OCI-LY3 (cell line): ENCODE measurements at regions not wholly inside any gene's neighbourhood (a gene's known extent, or its start where the extent isn't known, plus 50 kb on each side); places are given as distances from the start of the nearest gene placed in this dataset.

Experiments
- H2AFZ ChIP-seq: fragments of 200-600, 300-600 bp; shearing (Covaris generic); 2 replicates; pipeline ENCODE4 v1.6.0; 2014; ENCODE audit warnings: antibody characterized with exemption, low read depth, low read length
- H3K27ac ChIP-seq: fragments of 200-600, 300-600 bp; sonication (generic); 2 replicates; pipeline ENCODE4 v1.5.1; 2014; ENCODE audit warnings: mild to moderate bottlenecking, low read length, moderate library complexity, mixed read lengths
- H3K27me3 ChIP-seq: fragments of 200-600, 300-600 bp; sonication (generic); 2 replicates; pipeline ENCODE4 v1.6.1; 2014; ENCODE audit warnings: low read depth, low read length, mixed read lengths
- H3K36me3 ChIP-seq: fragments of 200-600, 300-600 bp; sonication (generic); replicated peaks from 2 replicates; pipeline ENCODE3; 2014; ENCODE audit warnings: low read depth, low read length, mixed read lengths
- H3K4me1 ChIP-seq: fragments of 300-600, 200-600 bp; sonication (generic); 2 replicates; pipeline ENCODE4 v1.6.1; 2014; ENCODE audit warnings: low read length, mixed read lengths
- H3K4me2 ChIP-seq: fragments of 200-600, 300-600 bp; sonication (generic); 2 replicates; pipeline ENCODE4 v1.6.1; 2014; ENCODE audit warnings: low read length, mixed read lengths
- H3K4me3 ChIP-seq: fragments of 300-600, 200-600 bp; sonication (generic); 2 replicates; pipeline ENCODE4 v1.5.1; 2014; ENCODE audit warnings: antibody characterized with exemption, mild to moderate bottlenecking, low read length, moderate library complexity
- H3K79me2 ChIP-seq: fragments of 300-600, 200-600 bp; shearing (Covaris generic); 2 replicates; pipeline ENCODE4 v1.6.1; 2014; ENCODE audit warnings: mild to moderate bottlenecking, low read length, mixed read lengths
- H3K9ac ChIP-seq: fragments of 300-600, 200-600 bp; shearing (Covaris generic); 2 replicates; pipeline ENCODE4 v1.6.0; 2014; ENCODE audit warnings: mild to moderate bottlenecking, low read length, moderate library complexity
- H3K9me3 ChIP-seq: fragments of 200-600, 300-600 bp; shearing (Covaris generic); 2 replicates; pipeline ENCODE4 v1.6.1; 2014; ENCODE audit warnings: low read length, mixed read lengths; ENCODE audit not compliant: insufficient read depth
- H4K20me1 ChIP-seq: fragments of 200-600, 300-600 bp; sonication (generic); 2 replicates; pipeline ENCODE4 v1.6.1; 2016; ENCODE audit warnings: low read length, mixed read lengths; ENCODE audit not compliant: insufficient read depth
- EZH2phosphoT487 ChIP-seq: fragments of 200-600 bp; shearing (Covaris generic); IDR thresholded peaks from 2 replicates; pipeline ENCODE4 v1.6.1; 2018; ENCODE audit warnings: antibody characterized with exemption, mixed run types, low read depth
- TF ChIP-seq, protein P1 (sequence below): fragments of 200-600, 300-600 bp; sonication (generic); IDR thresholded peaks from 2 replicates; pipeline ENCODE4 v1.5.1; 2014; ENCODE audit warnings: antibody characterized with exemption, low read length, low read depth

DNA sequence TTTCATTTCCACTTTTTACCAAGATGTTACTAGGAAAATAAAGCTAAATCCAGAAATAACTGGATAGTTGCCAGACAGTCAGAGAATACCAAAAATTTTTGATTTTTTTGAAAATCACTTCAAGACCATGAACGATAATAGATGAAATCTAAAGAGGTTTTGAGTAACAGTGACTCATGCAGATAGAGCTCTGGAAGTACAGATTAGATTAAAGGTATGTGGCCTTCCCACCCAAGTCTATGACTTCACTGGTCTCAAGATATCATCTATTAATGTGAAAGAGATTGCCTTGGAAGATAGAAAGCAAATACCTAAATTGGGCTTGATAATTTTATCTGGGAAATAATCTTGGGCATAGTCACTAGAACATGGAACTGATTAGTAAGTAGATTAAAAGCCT is 415.9 kb downstream of the METTL15 start:
- H3K27ac ChIP-seq = no peak overlapping the region
- H3K4me3 ChIP-seq = no peak overlapping the region
- H4K20me1 ChIP-seq = no peaks in the 10 kb centered on the region
- H2AFZ ChIP-seq = no peak overlapping the region
- no peaks in the 10 kb centered on the region for H3K27me3 ChIP-seq
- no peak overlapping the region for H3K9ac ChIP-seq
- peaks cover 5% of the 10 kb centered on the region; the same call in 1 of the 2 replicates for H3K9me3 ChIP-seq
- H3K4me2 ChIP-seq = no peak overlapping the region
- no peaks in the 10 kb centered on the region for H3K4me1 ChIP-seq
- no peaks in the 10 kb centered on the region for H3K79me2 ChIP-seq
- TF ChIP-seq, protein P1, sequence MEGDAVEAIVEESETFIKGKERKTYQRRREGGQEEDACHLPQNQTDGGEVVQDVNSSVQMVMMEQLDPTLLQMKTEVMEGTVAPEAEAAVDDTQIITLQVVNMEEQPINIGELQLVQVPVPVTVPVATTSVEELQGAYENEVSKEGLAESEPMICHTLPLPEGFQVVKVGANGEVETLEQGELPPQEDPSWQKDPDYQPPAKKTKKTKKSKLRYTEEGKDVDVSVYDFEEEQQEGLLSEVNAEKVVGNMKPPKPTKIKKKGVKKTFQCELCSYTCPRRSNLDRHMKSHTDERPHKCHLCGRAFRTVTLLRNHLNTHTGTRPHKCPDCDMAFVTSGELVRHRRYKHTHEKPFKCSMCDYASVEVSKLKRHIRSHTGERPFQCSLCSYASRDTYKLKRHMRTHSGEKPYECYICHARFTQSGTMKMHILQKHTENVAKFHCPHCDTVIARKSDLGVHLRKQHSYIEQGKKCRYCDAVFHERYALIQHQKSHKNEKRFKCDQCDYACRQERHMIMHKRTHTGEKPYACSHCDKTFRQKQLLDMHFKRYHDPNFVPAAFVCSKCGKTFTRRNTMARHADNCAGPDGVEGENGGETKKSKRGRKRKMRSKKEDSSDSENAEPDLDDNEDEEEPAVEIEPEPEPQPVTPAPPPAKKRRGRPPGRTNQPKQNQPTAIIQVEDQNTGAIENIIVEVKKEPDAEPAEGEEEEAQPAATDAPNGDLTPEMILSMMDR = no peak
- peaks cover 7% of the 10 kb centered on the region for H3K36me3 ChIP-seq

- Histone ChIP-seq H3K79me2 (no peaks in the 10 kb centered on the region), H2AFZ (no peak overlapping the region), H3K27me3 (no peaks in the 10 kb centered on the region), H3K27ac (no peak overlapping the region), H3K4me3 (no peak overlapping the region), H3K9me3 (no peaks in the 10 kb centered on the region), H3K36me3 (no peaks in the 10 kb centered on the region), H3K4me1 (no peaks in the 10 kb centered on the region), H3K9ac (no peak overlapping the region), H4K20me1 (no peaks in the 10 kb centered on the region), H3K4me2 (no peak overlapping the region)
- no peak for TF ChIP-seq EZH2phosphoT487
- TF ChIP-seq, protein P1 = no peak
Observed at GRCh38 chr11:28521075-28521474, 412.9 kb downstream of the METTL15 start.

DNA sequence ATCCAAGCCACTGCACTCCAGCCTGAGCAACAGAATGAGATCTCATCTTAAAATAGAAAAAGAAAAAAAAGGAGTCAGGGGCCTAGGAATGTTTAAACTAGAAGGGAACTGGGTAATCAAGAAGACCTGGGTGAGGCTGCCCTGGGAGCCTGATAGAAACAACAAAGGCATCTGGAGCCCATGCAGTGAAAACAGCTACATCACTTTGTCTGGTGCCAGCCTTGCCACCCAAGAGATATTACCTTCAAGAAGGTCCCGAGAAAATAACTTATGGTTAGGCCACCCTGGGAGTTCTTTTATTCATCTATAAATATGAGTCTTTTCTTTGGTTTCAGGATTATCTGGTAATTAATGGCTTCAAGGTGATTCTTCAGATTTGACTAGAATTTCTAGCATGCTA is 412.1 kb downstream of the METTL15 start:
- Histone ChIP-seq H3K9ac (no peak overlapping the region), H4K20me1 (no peaks in the 10 kb centered on the region), H3K4me3 (no peak overlapping the region), H3K27me3 (no peaks in the 10 kb centered on the region), H2AFZ (no peak overlapping the region), H3K79me2 (no peaks in the 10 kb centered on the region), H3K27ac (no peak overlapping the region), H3K4me1 (no peaks in the 10 kb centered on the region), H3K9me3 (no peaks in the 10 kb centered on the region), H3K4me2 (no peak overlapping the region), H3K36me3 (no peaks in the 10 kb centered on the region)
- TF ChIP-seq, protein P1 = no peak
- no peak for TF ChIP-seq EZH2phosphoT487

DNA sequence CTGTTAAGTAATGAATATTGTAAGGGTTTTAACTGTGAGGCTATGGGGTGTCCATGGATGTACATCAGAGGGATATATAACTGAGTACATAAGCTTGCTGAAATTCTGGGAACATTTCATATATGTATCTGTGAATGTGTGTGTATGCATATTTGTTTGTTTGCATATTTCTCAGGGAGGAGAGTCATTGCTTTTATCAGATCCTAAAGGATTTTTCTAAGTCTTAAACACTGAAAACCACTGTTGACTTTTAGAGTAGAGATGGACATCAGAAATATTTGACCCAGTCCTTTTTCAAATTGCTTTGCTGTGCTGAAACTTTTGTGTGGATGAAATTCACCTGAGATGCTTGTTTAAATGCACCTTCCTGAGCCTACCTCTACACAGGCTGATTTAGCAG is 410.6 kb downstream of the METTL15 start:
- Histone ChIP-seq H3K4me1 (no peaks in the 10 kb centered on the region), H2AFZ (no peak overlapping the region), H3K79me2 (no peaks in the 10 kb centered on the region), H3K4me2 (no peak overlapping the region), H3K36me3 (no peaks in the 10 kb centered on the region), H3K4me3 (no peak overlapping the region), H3K27me3 (no peaks in the 10 kb centered on the region), H4K20me1 (no peaks in the 10 kb centered on the region), H3K9ac (no peak overlapping the region), H3K9me3 (no peaks in the 10 kb centered on the region), H3K27ac (no peak overlapping the region)
- TF ChIP-seq, protein P1 = no peak
- no peak for TF ChIP-seq EZH2phosphoT487
